ENCODE measurements at regions not wholly inside any gene's neighbourhood (a gene's known extent, or its start where the extent isn't known, plus 50 kb on each side); places are given as distances from the start of the nearest gene placed in this dataset.

DNA sequence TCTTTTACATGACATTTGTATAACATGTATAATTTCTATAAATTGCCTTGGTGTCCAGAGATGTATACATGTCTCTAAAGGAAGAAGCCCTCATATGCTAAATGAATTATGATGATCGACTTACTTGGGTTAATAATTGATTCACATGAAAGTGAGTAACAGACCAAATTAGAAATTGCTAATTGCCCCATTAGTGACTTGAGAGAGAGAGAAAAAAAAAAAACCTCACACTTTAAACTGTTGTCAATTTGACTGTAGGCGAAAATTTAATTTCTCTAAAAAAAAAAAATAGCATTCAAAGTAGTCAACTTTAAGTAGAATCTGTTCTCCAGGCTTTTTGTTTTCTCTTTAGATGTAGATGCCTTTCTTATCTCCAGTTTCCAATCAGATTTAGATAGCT is 383.3 kb downstream of the SH2D4B start:
- Histone ChIP-seq H3K4me1 (no peaks in the 10 kb centered on the region), H3K36me3 (ENCODE audit: control insufficient read depth, insufficient read depth, low read length) (no peaks in the 10 kb centered on the region), H3K9ac (no peak overlapping the region), H3K9me3 (ENCODE audit: control insufficient read depth, low read length) (no peaks in the 10 kb centered on the region), H3K4me3 (ENCODE audit: low read depth, low read length) (no peak overlapping the region), H3K4me2 (ENCODE audit: low read length) (no peak overlapping the region), H3K27ac (no peak overlapping the region), H3K27me3 (ENCODE audit: control insufficient read depth, insufficient read depth, low read length) (no peaks in the 10 kb centered on the region), H2AFZ (no peak overlapping the region), H3K79me2 (no peaks in the 10 kb centered on the region)
- TF ChIP-seq, protein P1, sequence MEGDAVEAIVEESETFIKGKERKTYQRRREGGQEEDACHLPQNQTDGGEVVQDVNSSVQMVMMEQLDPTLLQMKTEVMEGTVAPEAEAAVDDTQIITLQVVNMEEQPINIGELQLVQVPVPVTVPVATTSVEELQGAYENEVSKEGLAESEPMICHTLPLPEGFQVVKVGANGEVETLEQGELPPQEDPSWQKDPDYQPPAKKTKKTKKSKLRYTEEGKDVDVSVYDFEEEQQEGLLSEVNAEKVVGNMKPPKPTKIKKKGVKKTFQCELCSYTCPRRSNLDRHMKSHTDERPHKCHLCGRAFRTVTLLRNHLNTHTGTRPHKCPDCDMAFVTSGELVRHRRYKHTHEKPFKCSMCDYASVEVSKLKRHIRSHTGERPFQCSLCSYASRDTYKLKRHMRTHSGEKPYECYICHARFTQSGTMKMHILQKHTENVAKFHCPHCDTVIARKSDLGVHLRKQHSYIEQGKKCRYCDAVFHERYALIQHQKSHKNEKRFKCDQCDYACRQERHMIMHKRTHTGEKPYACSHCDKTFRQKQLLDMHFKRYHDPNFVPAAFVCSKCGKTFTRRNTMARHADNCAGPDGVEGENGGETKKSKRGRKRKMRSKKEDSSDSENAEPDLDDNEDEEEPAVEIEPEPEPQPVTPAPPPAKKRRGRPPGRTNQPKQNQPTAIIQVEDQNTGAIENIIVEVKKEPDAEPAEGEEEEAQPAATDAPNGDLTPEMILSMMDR (IDR thresholded peaks at IDR 0.05): no peak

DNA sequence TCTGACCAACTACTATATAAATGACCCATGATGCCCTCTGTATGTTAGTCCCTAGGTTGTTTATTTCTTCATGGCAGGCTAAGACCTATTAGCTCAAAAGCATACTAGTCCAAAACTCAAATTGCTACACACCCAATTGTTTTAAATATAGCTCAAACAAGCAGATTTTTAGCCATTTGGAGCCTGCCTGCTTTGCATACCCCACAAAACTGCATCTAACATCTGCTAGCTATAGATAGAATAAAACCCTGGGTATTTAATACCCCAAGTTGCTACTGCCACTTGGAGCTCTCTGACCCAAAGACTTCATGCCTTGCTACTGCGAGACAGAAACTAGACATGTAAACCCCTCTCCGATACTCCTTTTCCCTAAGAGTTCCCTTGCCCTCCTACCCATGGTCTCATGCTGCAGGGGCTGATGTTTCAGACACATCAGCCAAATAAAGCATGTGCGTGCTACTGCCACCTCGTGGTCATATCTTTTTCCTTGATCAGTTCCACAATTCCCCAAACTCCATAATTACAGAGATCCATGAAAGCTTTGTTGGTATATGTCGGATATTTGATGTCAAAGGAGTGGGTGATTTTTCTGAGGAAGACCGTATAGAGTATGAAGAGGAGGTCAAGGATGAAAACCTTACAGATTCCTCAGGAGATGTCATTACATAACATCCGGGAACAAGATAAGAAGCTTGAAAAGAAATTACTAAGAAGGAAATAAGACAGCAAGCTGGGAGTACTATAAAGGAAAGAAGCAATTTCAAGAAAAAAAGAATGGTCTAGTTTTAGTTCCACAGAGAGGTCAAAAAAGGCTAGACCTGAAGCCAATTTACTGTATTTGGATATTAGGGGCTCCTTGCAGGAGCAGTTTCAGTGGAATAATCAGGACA is 386.6 kb downstream of the SH2D4B start:
- Histone ChIP-seq H3K9me3 (ENCODE audit: control insufficient read depth, low read length) (no peaks in the 10 kb centered on the region), H2AFZ (no peak overlapping the region), H3K79me2 (no peaks in the 10 kb centered on the region), H3K4me1 (no peaks in the 10 kb centered on the region), H3K36me3 (ENCODE audit: control insufficient read depth, insufficient read depth, low read length) (no peaks in the 10 kb centered on the region), H3K27me3 (ENCODE audit: control insufficient read depth, insufficient read depth, low read length) (no peaks in the 10 kb centered on the region), H3K27ac (no peak overlapping the region), H3K9ac (no peak overlapping the region), H3K4me3 (ENCODE audit: low read depth, low read length) (no peak overlapping the region), H3K4me2 (ENCODE audit: low read length) (no peak overlapping the region)
- TF ChIP-seq, protein P1 (IDR thresholded peaks at IDR 0.05): peak; percentile 79

DNA sequence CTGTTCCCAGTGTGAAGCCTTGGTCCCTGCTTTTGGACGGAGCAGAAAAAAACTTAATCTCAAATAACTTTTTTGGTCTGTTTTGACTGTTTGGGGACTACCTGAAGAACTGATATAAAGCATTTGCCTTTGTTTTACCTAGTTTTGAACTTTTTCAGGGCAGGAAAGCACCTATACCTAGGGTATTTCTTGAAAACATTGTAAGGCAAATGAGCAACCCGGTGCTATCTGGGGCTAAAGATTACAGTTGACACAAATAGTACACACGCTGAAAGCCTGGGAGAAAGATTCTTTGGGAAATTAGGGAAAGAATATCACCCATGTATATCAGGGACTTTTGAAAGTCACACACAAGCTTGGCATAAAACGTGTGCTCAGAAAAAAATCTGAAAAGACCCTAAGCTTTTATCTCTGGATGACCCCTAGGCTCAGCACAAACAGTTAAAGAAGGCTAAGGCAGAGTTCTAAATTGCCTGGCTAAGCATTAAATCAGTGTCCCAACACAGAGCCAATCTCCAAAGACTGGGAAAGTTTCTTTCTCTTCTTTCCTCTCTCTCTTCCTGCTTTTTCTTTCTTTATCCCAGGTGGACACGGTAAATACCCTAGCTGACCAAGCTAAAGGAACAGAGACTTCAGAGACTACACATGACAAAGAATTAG is 389.8 kb downstream of the SH2D4B start:
- Histone ChIP-seq H3K4me2 (ENCODE audit: low read length) (no peak overlapping the region), H3K9me3 (ENCODE audit: control insufficient read depth, low read length) (no peaks in the 10 kb centered on the region), H3K4me1 (no peaks in the 10 kb centered on the region), H3K4me3 (ENCODE audit: low read depth, low read length) (no peak overlapping the region), H3K27me3 (ENCODE audit: control insufficient read depth, insufficient read depth, low read length) (no peaks in the 10 kb centered on the region), H3K27ac (no peak overlapping the region), H2AFZ (no peak overlapping the region), H3K9ac (no peak overlapping the region), H3K36me3 (ENCODE audit: control insufficient read depth, insufficient read depth, low read length) (no peaks in the 10 kb centered on the region), H3K79me2 (no peaks in the 10 kb centered on the region)
- TF ChIP-seq, protein P1 (IDR thresholded peaks at IDR 0.05): no peak

DNA sequence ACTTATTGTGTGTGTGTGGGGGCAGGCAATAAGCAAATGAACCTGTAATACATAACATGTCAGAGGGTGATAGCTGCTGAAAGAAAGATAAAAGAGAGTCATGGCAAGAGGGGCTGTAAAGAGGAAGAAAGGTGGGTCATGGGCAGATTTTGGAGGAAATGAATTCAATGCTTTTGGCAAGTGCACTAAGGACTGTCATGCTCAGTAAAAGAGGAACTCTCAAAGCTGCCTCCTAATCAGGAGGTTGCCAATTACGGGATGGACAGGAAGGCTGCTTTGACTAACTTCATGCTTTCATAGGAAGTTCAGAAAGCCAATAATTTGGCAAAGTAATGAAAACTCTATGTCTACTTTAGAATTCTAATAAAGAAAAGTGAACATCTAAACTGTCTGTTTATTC is 401.2 kb downstream of the SH2D4B start:
- no peaks in the 10 kb centered on the region for H3K36me3 ChIP-seq (ENCODE audit: control insufficient read depth, insufficient read depth, low read length)
- H3K27me3 ChIP-seq (ENCODE audit: control insufficient read depth, insufficient read depth, low read length): no peaks in the 10 kb centered on the region

More for the DNA sequence above, 401.2 kb downstream of the SH2D4B start:
- Histone ChIP-seq H3K4me1 (no peaks in the 10 kb centered on the region), H3K4me3 (ENCODE audit: low read depth, low read length) (no peak overlapping the region), H3K79me2 (no peaks in the 10 kb centered on the region), H3K4me2 (ENCODE audit: low read length) (no peak overlapping the region), H3K9ac (no peak overlapping the region), H3K27ac (no peak overlapping the region), H2AFZ (no peak overlapping the region), H3K9me3 (ENCODE audit: control insufficient read depth, low read length) (no peaks in the 10 kb centered on the region)
- TF ChIP-seq, protein P1 (IDR thresholded peaks at IDR 0.05): no peak
